OCI-LY3 (cell line): ENCODE measurements at regions not wholly inside any gene's neighbourhood (a gene's known extent, or its start where the extent isn't known, plus 50 kb on each side); places are given as distances from the start of the nearest gene placed in this dataset.

ENCODE experiments used
- H2AFZ ChIP-seq: fragments of 200-600, 300-600 bp; shearing (Covaris generic); 2 replicates; pipeline ENCODE4 v1.6.0; 2014; ENCODE audit warnings: antibody characterized with exemption, low read depth, low read length
- H3K27ac ChIP-seq: fragments of 200-600, 300-600 bp; sonication (generic); 2 replicates; pipeline ENCODE4 v1.5.1; 2014; ENCODE audit warnings: mild to moderate bottlenecking, low read length, moderate library complexity, mixed read lengths
- H3K27me3 ChIP-seq: fragments of 200-600, 300-600 bp; sonication (generic); 2 replicates; pipeline ENCODE4 v1.6.1; 2014; ENCODE audit warnings: low read depth, low read length, mixed read lengths
- H3K36me3 ChIP-seq: fragments of 200-600, 300-600 bp; sonication (generic); replicated peaks from 2 replicates; pipeline ENCODE3; 2014; ENCODE audit warnings: low read depth, low read length, mixed read lengths
- H3K4me1 ChIP-seq: fragments of 300-600, 200-600 bp; sonication (generic); 2 replicates; pipeline ENCODE4 v1.6.1; 2014; ENCODE audit warnings: low read length, mixed read lengths
- H3K4me2 ChIP-seq: fragments of 200-600, 300-600 bp; sonication (generic); 2 replicates; pipeline ENCODE4 v1.6.1; 2014; ENCODE audit warnings: low read length, mixed read lengths
- H3K4me3 ChIP-seq: fragments of 300-600, 200-600 bp; sonication (generic); 2 replicates; pipeline ENCODE4 v1.5.1; 2014; ENCODE audit warnings: antibody characterized with exemption, mild to moderate bottlenecking, low read length, moderate library complexity
- H3K79me2 ChIP-seq: fragments of 300-600, 200-600 bp; shearing (Covaris generic); 2 replicates; pipeline ENCODE4 v1.6.1; 2014; ENCODE audit warnings: mild to moderate bottlenecking, low read length, mixed read lengths
- H3K9ac ChIP-seq: fragments of 300-600, 200-600 bp; shearing (Covaris generic); 2 replicates; pipeline ENCODE4 v1.6.0; 2014; ENCODE audit warnings: mild to moderate bottlenecking, low read length, moderate library complexity
- H3K9me3 ChIP-seq: fragments of 200-600, 300-600 bp; shearing (Covaris generic); 2 replicates; pipeline ENCODE4 v1.6.1; 2014; ENCODE audit warnings: low read length, mixed read lengths; ENCODE audit not compliant: insufficient read depth
- H4K20me1 ChIP-seq: fragments of 200-600, 300-600 bp; sonication (generic); 2 replicates; pipeline ENCODE4 v1.6.1; 2016; ENCODE audit warnings: low read length, mixed read lengths; ENCODE audit not compliant: insufficient read depth
- CTCF ChIP-seq: fragments of 200-600, 300-600 bp; sonication (generic); IDR thresholded peaks from 2 replicates; pipeline ENCODE4 v1.5.1; 2014; ENCODE audit warnings: antibody characterized with exemption, low read length, low read depth
- EZH2phosphoT487 ChIP-seq: fragments of 200-600 bp; shearing (Covaris generic); IDR thresholded peaks from 2 replicates; pipeline ENCODE4 v1.6.1; 2018; ENCODE audit warnings: antibody characterized with exemption, mixed run types, low read depth

GRCh38 chrX:25083661-25084060, 67.9 kb upstream of the ARX start:
- H3K4me2 ChIP-seq: no peak overlapping the region
- H3K4me3 ChIP-seq: no peak overlapping the region
- no peaks in the 10 kb centered on the region for H3K4me1 ChIP-seq
- H3K27ac ChIP-seq: no peak overlapping the region
- no peak overlapping the region for H3K9ac ChIP-seq
- TF ChIP-seq CTCF (no peak), EZH2phosphoT487 (no peak)
- no peaks in the 10 kb centered on the region for H3K79me2 ChIP-seq
- no peaks in the 10 kb centered on the region for H4K20me1 ChIP-seq
- no peaks in the 10 kb centered on the region for H3K9me3 ChIP-seq
- H2AFZ ChIP-seq: no peak overlapping the region
- H3K27me3 ChIP-seq: no peaks in the 10 kb centered on the region
- H3K36me3 ChIP-seq: no peaks in the 10 kb centered on the region

DNA sequence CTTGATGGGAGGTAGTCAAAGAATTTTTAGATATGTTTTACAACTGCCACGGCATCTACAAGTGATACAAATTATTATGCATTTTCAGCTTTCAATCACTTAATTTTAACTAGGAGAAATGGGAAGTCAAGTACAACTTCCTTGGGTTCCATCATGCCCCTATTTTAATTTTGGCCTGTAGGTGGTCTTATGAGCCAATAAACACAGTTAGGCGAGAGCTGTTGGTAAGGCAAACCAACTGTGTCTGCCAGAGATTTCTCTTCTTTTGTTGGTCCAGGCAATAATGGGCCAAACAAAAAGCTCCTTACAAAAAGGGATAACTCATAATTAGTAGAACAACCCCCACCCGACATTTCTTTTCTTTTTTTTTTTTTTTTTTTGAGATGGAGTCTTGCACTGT, 63.3 kb upstream of the ARX start:
- Histone ChIP-seq H3K36me3 (no peaks in the 10 kb centered on the region), H4K20me1 (no peaks in the 10 kb centered on the region), H3K9me3 (no peaks in the 10 kb centered on the region), H3K27me3 (no peaks in the 10 kb centered on the region), H3K9ac (no peak overlapping the region), H3K4me1 (no peaks in the 10 kb centered on the region), H3K4me2 (no peak overlapping the region), H2AFZ (no peak overlapping the region), H3K4me3 (no peak overlapping the region), H3K79me2 (no peaks in the 10 kb centered on the region), H3K27ac (no peak overlapping the region)
- TF ChIP-seq CTCF (no peak), EZH2phosphoT487 (no peak)

DNA sequence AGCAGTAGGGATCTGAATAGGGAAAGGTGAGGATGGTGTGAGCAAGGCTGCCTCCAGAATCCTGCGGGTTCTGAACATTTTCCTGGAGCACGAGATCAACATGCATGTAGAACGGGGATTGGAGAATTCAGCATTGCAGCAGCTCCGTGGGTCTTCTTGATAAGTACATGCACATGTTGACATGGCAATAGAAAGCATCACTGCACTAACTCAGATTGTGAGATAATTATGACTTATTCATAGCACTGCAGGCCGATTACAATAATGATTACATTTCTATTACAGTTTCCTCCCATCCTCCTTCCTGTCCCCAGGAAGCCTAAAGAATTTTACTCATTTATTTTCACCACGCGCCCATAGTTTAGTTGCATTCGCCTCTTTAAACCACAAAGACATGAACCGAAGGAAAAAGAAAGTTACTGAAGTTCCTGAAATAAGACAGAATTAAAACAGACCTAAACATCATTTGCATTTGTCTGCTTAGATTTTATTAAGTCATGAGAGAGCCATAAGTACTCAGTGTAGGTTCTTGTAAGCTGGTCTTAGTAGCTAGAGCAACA, 61.3 kb upstream of the ARX start:
- Histone ChIP-seq H3K4me1 (no peaks in the 10 kb centered on the region), H3K27me3 (no peaks in the 10 kb centered on the region), H4K20me1 (no peaks in the 10 kb centered on the region), H3K79me2 (no peaks in the 10 kb centered on the region), H2AFZ (no peak overlapping the region), H3K9me3 (no peaks in the 10 kb centered on the region), H3K4me3 (no peak overlapping the region), H3K36me3 (no peaks in the 10 kb centered on the region), H3K4me2 (no peak overlapping the region), H3K9ac (no peak overlapping the region), H3K27ac (no peak overlapping the region)
- TF ChIP-seq EZH2phosphoT487 (no peak), CTCF (no peak)

DNA sequence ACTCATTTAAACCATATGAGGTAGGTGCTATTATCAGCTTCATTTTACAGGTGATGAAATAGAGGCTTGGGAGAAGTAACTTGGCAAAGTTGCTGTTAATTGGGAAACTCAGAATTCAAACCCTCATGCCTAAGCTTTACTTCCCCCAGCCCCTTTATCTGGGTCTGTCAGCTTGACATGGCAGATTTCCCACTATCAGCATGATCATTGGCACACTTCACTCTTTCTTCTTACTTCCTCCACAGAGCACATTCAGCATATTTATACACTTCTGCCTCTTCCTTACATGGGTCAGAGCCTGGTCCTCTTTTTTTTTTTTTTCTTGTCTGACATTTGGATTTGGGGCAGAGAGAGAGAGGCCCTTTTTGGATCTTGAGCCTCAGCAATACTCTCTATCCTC, 56.5 kb upstream of the ARX start:
- Histone ChIP-seq H3K27me3 (no peaks in the 10 kb centered on the region), H3K4me3 (no peak overlapping the region), H4K20me1 (no peaks in the 10 kb centered on the region), H3K4me2 (no peak overlapping the region), H2AFZ (no peak overlapping the region), H3K9ac (no peak overlapping the region), H3K27ac (no peak overlapping the region), H3K79me2 (no peaks in the 10 kb centered on the region), H3K36me3 (no peaks in the 10 kb centered on the region), H3K4me1 (peaks cover 8% of the 10 kb centered on the region), H3K9me3 (no peaks in the 10 kb centered on the region)
- TF ChIP-seq EZH2phosphoT487: no peak
- TF ChIP-seq CTCF: no peak
